ENCODE measurements at regions not wholly inside any gene's neighbourhood (a gene's known extent, or its start where the extent isn't known, plus 50 kb on each side); places are given as distances from the start of the nearest gene placed in this dataset.

GRCh38 chr11:98701541-98701940 lies 319.2 kb upstream of the CNTN5 start:
- TF ChIP-seq CTCF (IDR thresholded peaks at IDR 0.05): no peak
- no peak for TF ChIP-seq EP300 (IDR thresholded peaks at IDR 0.05)
- TF ChIP-seq POLR2A (IDR thresholded peaks at IDR 0.05): no peak
